ENCODE measurements at regions not wholly inside any gene's neighbourhood (a gene's known extent, or its start where the extent isn't known, plus 50 kb on each side); places are given as distances from the start of the nearest gene placed in this dataset.
"Not testable (repeated sequence)": the region's sequence is repeated elsewhere in the genome, so short reads cannot be mapped to it uniquely, and the experiment has no call there.

GRCh38 chr7:84906889-84907288 lies 280.0 kb downstream of the SEMA3D start:
- no peaks in the 10 kb centered on the region for H3K27me3 Mint-ChIP-seq
- POLR2A ChIA-PET, result no interaction called here
- no peak for TF ChIP-seq CTCF (IDR thresholded peaks at IDR 0.05)
- no peak overlapping the region for H3K4me3 Mint-ChIP-seq
- DNase-seq (no peak), ATAC-seq (ENCODE audit: low read depth) (no peak)
- no peaks in the 10 kb centered on the region for H3K9me3 Mint-ChIP-seq
- intact Hi-C loops (cut with micrococcal nuclease), result no loop called here
- no peak overlapping the region for H3K27ac Mint-ChIP-seq
- CTCF ChIA-PET, result no interaction called here
- H3K36me3 Mint-ChIP-seq (ENCODE audit: low read depth), result no peaks in the 10 kb centered on the region
- H3K4me1 Mint-ChIP-seq, result no peaks in the 10 kb centered on the region

- Mint-ChIP-seq H3K27me3 (no peaks in the 10 kb centered on the region), H3K27ac (no peak overlapping the region), H3K4me1 (no peaks in the 10 kb centered on the region), H3K4me3 (no peak overlapping the region), H3K36me3 (ENCODE audit: low read depth) (no peaks in the 10 kb centered on the region), H3K9me3 (no peaks in the 10 kb centered on the region)
- ATAC-seq (ENCODE audit: low read depth) (no peak), DNase-seq (no peak)
- TF ChIP-seq CTCF (IDR thresholded peaks at IDR 0.05), result no peak
- POLR2A ChIA-PET, result no interaction called here
- CTCF ChIA-PET, result no interaction called here
- intact Hi-C loops (cut with micrococcal nuclease), result no loop called here
Observed at GRCh38 chr7:84904561-84904960, 282.3 kb downstream of the SEMA3D start.

GRCh38 chr7:84901366-84901765 lies 285.5 kb downstream of the SEMA3D start:
- POLR2A ChIA-PET, result no interaction called here
- Mint-ChIP-seq H3K4me3 (no peak overlapping the region), H3K27me3 (no peaks in the 10 kb centered on the region), H3K36me3 (ENCODE audit: low read depth) (no peaks in the 10 kb centered on the region), H3K27ac (no peak overlapping the region), H3K9me3 (no peaks in the 10 kb centered on the region), H3K4me1 (no peaks in the 10 kb centered on the region)
- intact Hi-C loops (cut with micrococcal nuclease), result no loop called here
- ATAC-seq (ENCODE audit: low read depth), result no peak
- CTCF ChIA-PET, result no interaction called here
- no peak for DNase-seq
- TF ChIP-seq CTCF (IDR thresholded peaks at IDR 0.05), result no peak

GRCh38 chr7:84900215-84900614 lies 286.6 kb downstream of the SEMA3D start:
- Mint-ChIP-seq H3K9me3 (no peaks in the 10 kb centered on the region), H3K4me1 (no peaks in the 10 kb centered on the region), H3K27ac (no peak overlapping the region), H3K27me3 (no peaks in the 10 kb centered on the region), H3K4me3 (no peak overlapping the region), H3K36me3 (ENCODE audit: low read depth) (no peaks in the 10 kb centered on the region)
- ATAC-seq (ENCODE audit: low read depth), result no peak
- intact Hi-C loops (cut with micrococcal nuclease), result no loop called here
- CTCF ChIA-PET, result no interaction called here
- no peak for TF ChIP-seq CTCF (IDR thresholded peaks at IDR 0.05)
- POLR2A ChIA-PET, result no interaction called here
- no peak for DNase-seq

GRCh38 chr7:84895563-84895962 lies 291.3 kb downstream of the SEMA3D start:
- POLR2A ChIA-PET, result no interaction called here

GRCh38 chr7:84883570-84883969 lies 303.3 kb downstream of the SEMA3D start:
- H3K36me3 Mint-ChIP-seq (ENCODE audit: low read depth); H3K27me3 Mint-ChIP-seq; intact Hi-C loops (cut with micrococcal nuclease); H3K4me3 Mint-ChIP-seq; CTCF ChIA-PET; H3K4me1 Mint-ChIP-seq; ATAC-seq (ENCODE audit: low read depth); DNase-seq; H3K27ac Mint-ChIP-seq; POLR2A ChIA-PET: not testable (repeated sequence)
- peaks cover 12% of the 10 kb centered on the region for H3K9me3 Mint-ChIP-seq

More at GRCh38 chr7:84895563-84895962, 291.3 kb downstream of the SEMA3D start:
- DNase-seq (no peak), ATAC-seq (ENCODE audit: low read depth) (no peak)
- CTCF ChIA-PET, result no interaction called here
- no peak overlapping the region for H3K27ac Mint-ChIP-seq
- intact Hi-C loops (cut with micrococcal nuclease), result no loop called here
- H3K4me3 Mint-ChIP-seq, result no peak overlapping the region
- no peaks in the 10 kb centered on the region for H3K27me3 Mint-ChIP-seq
- TF ChIP-seq CTCF (IDR thresholded peaks at IDR 0.05), result no peak
- no peaks in the 10 kb centered on the region for H3K36me3 Mint-ChIP-seq (ENCODE audit: low read depth)
- H3K9me3 Mint-ChIP-seq, result peaks cover 6% of the 10 kb centered on the region
- no peaks in the 10 kb centered on the region for H3K4me1 Mint-ChIP-seq

GRCh38 chr7:84880326-84880997 lies 306.4 kb downstream of the SEMA3D start:
- H3K27ac Mint-ChIP-seq; H3K36me3 Mint-ChIP-seq (ENCODE audit: low read depth); H3K27me3 Mint-ChIP-seq; ATAC-seq (ENCODE audit: low read depth); POLR2A ChIA-PET; CTCF ChIA-PET; DNase-seq; H3K4me3 Mint-ChIP-seq; H3K9me3 Mint-ChIP-seq; H3K4me1 Mint-ChIP-seq; intact Hi-C loops (cut with micrococcal nuclease): not testable (repeated sequence)
